ENCODE measurements at regions not wholly inside any gene's neighbourhood (a gene's known extent, or its start where the extent isn't known, plus 50 kb on each side); places are given as distances from the start of the nearest gene placed in this dataset.

GRCh38 chr1:61627365-61627764, 97.6 kb downstream of the TM2D1 start:
- H3K4me3 ChIP-seq (ENCODE audit: control insufficient read depth, low read depth, low read length) = no peak overlapping the region
- TF ChIP-seq CTCF (conservative IDR thresholded peaks at IDR 0.05; ENCODE audit: control insufficient read depth, insufficient read depth, low read depth, low read length) = no peak
- no peak for DNase-seq (ENCODE audit: low read depth)

GRCh38 chr1:61626816-61627215, 98.1 kb downstream of the TM2D1 start:
- no peak for TF ChIP-seq CTCF (conservative IDR thresholded peaks at IDR 0.05; ENCODE audit: control insufficient read depth, insufficient read depth, low read depth, low read length)
- DNase-seq (ENCODE audit: low read depth) = peak; percentile 77
- no peak overlapping the region for H3K4me3 ChIP-seq (ENCODE audit: control insufficient read depth, low read depth, low read length)

GRCh38 chr1:61623852-61624251, 101.1 kb downstream of the TM2D1 start:
- TF ChIP-seq CTCF (conservative IDR thresholded peaks at IDR 0.05; ENCODE audit: control insufficient read depth, insufficient read depth, low read depth, low read length) = no peak
- no peak overlapping the region for H3K4me3 ChIP-seq (ENCODE audit: control insufficient read depth, low read depth, low read length)
- DNase-seq (ENCODE audit: low read depth) = no peak

- no peak for DNase-seq (ENCODE audit: low read depth)
- H3K4me3 ChIP-seq (ENCODE audit: control insufficient read depth, low read depth, low read length) = no peak overlapping the region
- no peak for TF ChIP-seq CTCF (conservative IDR thresholded peaks at IDR 0.05; ENCODE audit: control insufficient read depth, insufficient read depth, low read depth, low read length)
Measured at GRCh38 chr1:61620536-61620935, 104.4 kb downstream of the TM2D1 start.

GRCh38 chr1:61618755-61619154, 106.2 kb downstream of the TM2D1 start:
- no peak for DNase-seq (ENCODE audit: low read depth)
- TF ChIP-seq CTCF (conservative IDR thresholded peaks at IDR 0.05; ENCODE audit: control insufficient read depth, insufficient read depth, low read depth, low read length) = no peak
- H3K4me3 ChIP-seq (ENCODE audit: control insufficient read depth, low read depth, low read length) = no peak overlapping the region

GRCh38 chr1:61618193-61618592, 106.7 kb downstream of the TM2D1 start:
- no peak overlapping the region for H3K4me3 ChIP-seq (ENCODE audit: control insufficient read depth, low read depth, low read length)
- DNase-seq (ENCODE audit: low read depth) = no peak
- no peak for TF ChIP-seq CTCF (conservative IDR thresholded peaks at IDR 0.05; ENCODE audit: control insufficient read depth, insufficient read depth, low read depth, low read length)

- no peak for DNase-seq (ENCODE audit: low read depth)
- no peak overlapping the region for H3K4me3 ChIP-seq (ENCODE audit: control insufficient read depth, low read depth, low read length)
- no peak for TF ChIP-seq CTCF (conservative IDR thresholded peaks at IDR 0.05; ENCODE audit: control insufficient read depth, insufficient read depth, low read depth, low read length)
Measured at GRCh38 chr1:61616830-61617229, 108.1 kb downstream of the TM2D1 start.

Measured in fibroblast of mammary gland (primary cell).